RWPE2 (cell line): ENCODE measurements at regions not wholly inside any gene's neighbourhood (a gene's known extent, or its start where the extent isn't known, plus 50 kb on each side); places are given as distances from the start of the nearest gene placed in this dataset.

Experiments
- ATAC-seq: fragments of 200-7000 bp; cut with Tn5 transposase; 3 replicates; pipeline ENCODE4 v1.9.1; 2021; ENCODE audit warnings: low read depth
- DNase-seq: peaks from one replicate; pipeline ENCODE4 v3.0.0-alpha.2; 2020; ENCODE audit warnings: low spot score
- H3K27ac ChIP-seq: fragments of 450-650 bp; 2 replicates; pipeline ENCODE4 v1.5.1; 2017; ENCODE audit warnings: mild to moderate bottlenecking; ENCODE audit not compliant: poor library complexity, severe bottlenecking
- H3K27me3 ChIP-seq: fragments of 250-450 bp; sonication (Bioruptor Pico); 2 replicates; pipeline ENCODE4 v1.5.1; 2021; ENCODE audit warnings: mild to moderate bottlenecking, moderate library complexity; ENCODE audit not compliant: insufficient read depth, poor library complexity, severe bottlenecking
- H3K36me3 ChIP-seq: fragments of 250-450 bp; sonication (Bioruptor Pico); 2 replicates; pipeline ENCODE4 v1.5.1; 2020; ENCODE audit warnings: low read depth, mild to moderate bottlenecking, moderate library complexity
- H3K4me1 ChIP-seq: fragments of 250-450 bp; sonication (Bioruptor Pico); 2 replicates; pipeline ENCODE4 v1.5.1; 2021; ENCODE audit warnings: mild to moderate bottlenecking, moderate library complexity; ENCODE audit not compliant: insufficient read depth, poor library complexity, severe bottlenecking
- H3K4me3 ChIP-seq: fragments of 250-450 bp; sonication (Bioruptor Pico); 2 replicates; pipeline ENCODE4 v1.5.1; 2021; ENCODE audit warnings: mild to moderate bottlenecking, moderate library complexity; ENCODE audit not compliant: severe bottlenecking
- H3K9me3 ChIP-seq: fragments of 250-450 bp; sonication (Bioruptor Pico); 2 replicates; pipeline ENCODE4 v1.5.1; 2021; ENCODE audit warnings: mild to moderate bottlenecking, moderate library complexity; ENCODE audit not compliant: severe bottlenecking
- CTCF ChIP-seq: fragments of 450-650 bp; IDR thresholded peaks from one replicate; pipeline ENCODE4 v1.5.1; 2017; ENCODE audit warnings: mild to moderate bottlenecking, moderate library complexity; ENCODE audit not compliant: poor library complexity, severe bottlenecking

GRCh38 chr11:106212081-106212480 is 134.6 kb downstream of the AASDHPPT start:
- Histone ChIP-seq H3K4me3 (no peak overlapping the region), H3K27ac (no peak overlapping the region), H3K36me3 (no peaks in the 10 kb centered on the region), H3K9me3 (no peaks in the 10 kb centered on the region), H3K27me3 (no peaks in the 10 kb centered on the region), H3K4me1 (no peaks in the 10 kb centered on the region)
- TF ChIP-seq CTCF = no peak
- DNase-seq (no peak), ATAC-seq (no peak)

- H3K36me3 ChIP-seq = no peaks in the 10 kb centered on the region
- H3K4me1 ChIP-seq = no peaks in the 10 kb centered on the region
- ATAC-seq = no peak
- TF ChIP-seq CTCF = no peak
- H3K27ac ChIP-seq = no peak overlapping the region
- no peaks in the 10 kb centered on the region for H3K9me3 ChIP-seq
- no peaks in the 10 kb centered on the region for H3K27me3 ChIP-seq
- no peak overlapping the region for H3K4me3 ChIP-seq
- no peak for DNase-seq
Measured at GRCh38 chr11:106216281-106216680, 138.8 kb downstream of the AASDHPPT start.

- TF ChIP-seq CTCF = no peak
- H3K27ac ChIP-seq = no peak overlapping the region
- no peaks in the 10 kb centered on the region for H3K9me3 ChIP-seq
- H3K27me3 ChIP-seq = no peaks in the 10 kb centered on the region
- H3K4me1 ChIP-seq = no peaks in the 10 kb centered on the region
- ATAC-seq (no peak), DNase-seq (no peak)
- H3K4me3 ChIP-seq = no peak overlapping the region
- no peaks in the 10 kb centered on the region for H3K36me3 ChIP-seq
Measured at GRCh38 chr11:106217456-106217855, 140.0 kb downstream of the AASDHPPT start.

GRCh38 chr11:106218106-106218505 is 140.6 kb downstream of the AASDHPPT start:
- Histone ChIP-seq H3K4me1 (no peaks in the 10 kb centered on the region), H3K9me3 (no peaks in the 10 kb centered on the region), H3K27me3 (no peaks in the 10 kb centered on the region), H3K36me3 (no peaks in the 10 kb centered on the region), H3K4me3 (no peak overlapping the region), H3K27ac (no peak overlapping the region)
- DNase-seq = no peak
- no peak for TF ChIP-seq CTCF
- ATAC-seq = no peak

- Histone ChIP-seq H3K9me3 (no peaks in the 10 kb centered on the region), H3K4me1 (no peaks in the 10 kb centered on the region), H3K4me3 (no peak overlapping the region), H3K36me3 (no peaks in the 10 kb centered on the region), H3K27ac (no peak overlapping the region), H3K27me3 (no peaks in the 10 kb centered on the region)
- no peak for TF ChIP-seq CTCF
- DNase-seq (no peak), ATAC-seq (no peak)
Measured at GRCh38 chr11:106222626-106223025, 145.2 kb downstream of the AASDHPPT start.
